Activated CD4-positive, alpha-beta T cell treated with anti-CD3 and anti-CD28 coated beads, Interleukin-2, amount 10 ng/mL, durations not matched to agents 24 days and 14 days (primary cell): ENCODE measurements at regions not wholly inside any gene's neighbourhood (a gene's known extent, or its start where the extent isn't known, plus 50 kb on each side); places are given as distances from the start of the nearest gene placed in this dataset.

Experiments
- DNase-seq: peaks from one replicate; pipeline ENCODE4 v3.0.0; 2022
- H3K27ac Mint-ChIP-seq: one replicate; pipeline ENCODE4 v1.8.0; 2022; ENCODE audit warnings: mild to moderate bottlenecking, mixed read lengths
- H3K27me3 Mint-ChIP-seq: one replicate; pipeline ENCODE4 v1.8.0; 2022; ENCODE audit warnings: mixed read lengths
- H3K36me3 Mint-ChIP-seq: one replicate; pipeline ENCODE4 v1.8.0; 2022; ENCODE audit warnings: low read depth, mild to moderate bottlenecking, mixed read lengths
- H3K4me1 Mint-ChIP-seq: one replicate; pipeline ENCODE4 v1.8.0; 2021; ENCODE audit warnings: mixed read lengths
- H3K4me3 Mint-ChIP-seq: one replicate; pipeline ENCODE4 v1.8.0; 2022; ENCODE audit warnings: mild to moderate bottlenecking, moderate library complexity, mixed read lengths
- H3K9me3 Mint-ChIP-seq: one replicate; pipeline ENCODE4 v1.8.0; 2021; ENCODE audit warnings: mixed read lengths
- intact Hi-C: fragments of 100-400 bp; cut with micrococcal nuclease; formaldehyde crosslinking; loops from one replicate; pipeline ENCODE4 v1.15.1; 2023

DNA sequence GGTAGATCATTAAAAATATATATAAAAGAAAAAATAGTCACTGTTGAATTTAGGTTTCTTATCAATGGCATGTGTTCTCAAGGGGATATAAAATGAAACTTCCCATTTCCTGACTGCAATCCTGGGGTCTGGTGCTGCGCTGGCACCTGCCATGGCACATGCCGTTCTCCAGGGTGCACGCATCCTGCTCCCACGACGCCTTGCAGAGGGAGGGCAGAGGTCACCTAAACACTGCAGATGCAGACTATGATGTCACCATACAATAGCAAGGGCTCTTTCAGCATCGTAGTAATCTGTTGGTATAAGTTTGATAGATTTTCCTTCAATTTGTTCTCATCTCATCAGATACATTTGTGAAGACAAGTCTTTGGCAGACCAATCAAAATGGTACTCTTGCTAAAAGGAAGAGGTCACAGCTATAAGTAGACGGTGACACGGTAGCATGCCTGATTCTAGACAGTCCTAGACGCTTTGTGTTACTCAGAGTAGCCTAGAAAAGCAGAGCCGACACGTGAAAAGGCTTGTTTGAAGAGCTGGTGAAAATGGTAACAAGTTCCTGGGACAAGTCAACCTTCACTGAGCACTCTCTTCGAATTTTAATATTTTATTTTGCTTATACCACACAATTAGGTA is 761.4 kb downstream of the DCDC2C start:
- no peaks in the 10 kb centered on the region for H3K36me3 Mint-ChIP-seq

DNA sequence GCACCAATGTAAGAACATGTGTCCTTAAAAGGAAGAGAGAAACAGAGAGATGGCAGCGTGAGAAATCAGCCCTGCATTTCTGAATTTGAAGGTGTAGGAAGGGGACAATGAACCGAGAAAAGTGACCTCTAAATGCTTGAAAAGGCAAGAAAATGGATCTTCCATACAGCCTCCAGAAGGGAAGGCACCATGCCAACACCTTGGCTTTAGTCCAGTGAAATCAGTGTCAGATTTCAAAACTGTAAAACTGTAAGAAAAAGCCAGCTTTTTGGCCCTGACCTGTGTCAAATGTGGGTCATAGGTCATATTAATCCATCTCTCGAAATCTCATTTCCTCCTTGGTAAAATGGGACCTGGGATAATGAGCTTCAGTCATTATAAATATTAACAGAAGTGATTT is 762.3 kb downstream of the DCDC2C start:
- H3K27me3 Mint-ChIP-seq: no peaks in the 10 kb centered on the region
- intact Hi-C loops: no loop called here
- no peaks in the 10 kb centered on the region for H3K9me3 Mint-ChIP-seq
- no peak overlapping the region for H3K4me3 Mint-ChIP-seq
- DNase-seq: no peak
- H3K27ac Mint-ChIP-seq: no peak overlapping the region
- no peaks in the 10 kb centered on the region for H3K4me1 Mint-ChIP-seq
- H3K36me3 Mint-ChIP-seq: no peaks in the 10 kb centered on the region

More for the DNA sequence above, 761.4 kb downstream of the DCDC2C start:
- no peak for DNase-seq
- Mint-ChIP-seq H3K4me1 (no peaks in the 10 kb centered on the region), H3K27ac (no peak overlapping the region), H3K4me3 (no peak overlapping the region), H3K27me3 (no peaks in the 10 kb centered on the region), H3K9me3 (no peaks in the 10 kb centered on the region)
- intact Hi-C loops: no loop called here

DNA sequence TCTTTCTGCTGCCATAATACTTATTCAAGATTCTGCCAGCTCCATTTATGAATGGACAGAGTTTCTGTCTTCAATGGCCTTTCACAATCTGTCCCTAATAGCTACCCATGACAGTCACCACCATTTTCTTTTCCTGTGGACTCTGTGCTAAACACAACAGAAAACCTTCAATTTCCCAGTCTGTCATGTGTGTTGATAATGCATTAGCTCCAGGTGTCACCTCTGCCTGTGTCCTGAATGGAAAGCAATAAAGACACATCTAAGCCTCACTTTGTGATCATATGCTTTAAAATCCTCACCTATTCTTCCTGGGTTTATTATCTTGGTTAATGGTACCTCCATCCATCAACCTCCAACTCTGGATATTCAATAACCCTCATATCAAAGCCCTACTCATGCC is 772.2 kb downstream of the DCDC2C start:
- Mint-ChIP-seq H3K4me3 (no peak overlapping the region), H3K9me3 (no peaks in the 10 kb centered on the region), H3K27ac (no peak overlapping the region), H3K4me1 (no peaks in the 10 kb centered on the region), H3K27me3 (no peaks in the 10 kb centered on the region), H3K36me3 (no peaks in the 10 kb centered on the region)
- intact Hi-C loops: no loop called here
- DNase-seq: no peak

DNA sequence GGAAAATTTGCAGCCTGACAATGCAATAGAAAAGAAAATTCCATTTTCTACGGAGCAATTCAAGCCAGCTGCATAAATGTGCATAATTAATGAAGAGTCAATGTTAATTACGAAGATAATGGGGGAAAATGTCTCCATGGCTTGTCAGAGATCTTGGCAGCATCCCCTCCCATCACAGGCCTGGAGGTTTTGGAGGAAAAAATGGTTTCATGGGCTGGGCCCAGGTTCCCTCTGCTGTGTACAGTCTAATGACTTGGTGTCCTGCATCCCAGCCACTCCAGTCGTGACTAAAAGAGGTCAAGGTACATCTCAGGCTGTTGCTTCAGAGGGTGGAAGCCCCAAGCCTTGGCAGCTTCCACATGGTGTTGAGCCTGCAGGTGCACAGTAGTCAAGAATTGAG is 779.7 kb downstream of the DCDC2C start:
- no peaks in the 10 kb centered on the region for H3K4me1 Mint-ChIP-seq
- no peak overlapping the region for H3K27ac Mint-ChIP-seq
- H3K4me3 Mint-ChIP-seq: no peak overlapping the region
- no peak for DNase-seq
- H3K36me3 Mint-ChIP-seq: no peaks in the 10 kb centered on the region
- no peaks in the 10 kb centered on the region for H3K27me3 Mint-ChIP-seq
- H3K9me3 Mint-ChIP-seq: no peaks in the 10 kb centered on the region
- intact Hi-C loops: no loop called here

DNA sequence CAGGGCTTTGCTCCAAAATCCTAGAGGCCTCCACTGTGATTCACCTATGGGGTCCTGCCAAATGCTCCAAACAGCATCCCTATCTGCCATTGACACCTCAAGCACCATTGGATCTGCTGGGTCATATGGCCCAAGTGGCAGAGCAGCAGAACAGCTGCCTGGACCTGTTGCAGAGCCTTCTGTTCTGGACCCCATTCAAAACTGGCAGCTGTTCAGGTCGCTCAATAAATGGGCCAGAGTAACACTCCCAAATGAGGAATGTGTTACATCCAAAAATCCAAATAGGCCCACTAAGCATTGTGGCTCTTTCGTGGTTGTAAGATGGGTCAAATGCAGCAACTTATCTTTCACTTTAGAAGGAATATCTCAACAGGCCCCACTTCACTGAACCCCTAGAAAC is 783.6 kb downstream of the DCDC2C start:
- DNase-seq: no peak
- Mint-ChIP-seq H3K9me3 (no peaks in the 10 kb centered on the region), H3K4me1 (no peaks in the 10 kb centered on the region), H3K4me3 (no peak overlapping the region), H3K27me3 (no peaks in the 10 kb centered on the region), H3K36me3 (no peaks in the 10 kb centered on the region), H3K27ac (no peak overlapping the region)
- intact Hi-C loops: no loop called here

DNA sequence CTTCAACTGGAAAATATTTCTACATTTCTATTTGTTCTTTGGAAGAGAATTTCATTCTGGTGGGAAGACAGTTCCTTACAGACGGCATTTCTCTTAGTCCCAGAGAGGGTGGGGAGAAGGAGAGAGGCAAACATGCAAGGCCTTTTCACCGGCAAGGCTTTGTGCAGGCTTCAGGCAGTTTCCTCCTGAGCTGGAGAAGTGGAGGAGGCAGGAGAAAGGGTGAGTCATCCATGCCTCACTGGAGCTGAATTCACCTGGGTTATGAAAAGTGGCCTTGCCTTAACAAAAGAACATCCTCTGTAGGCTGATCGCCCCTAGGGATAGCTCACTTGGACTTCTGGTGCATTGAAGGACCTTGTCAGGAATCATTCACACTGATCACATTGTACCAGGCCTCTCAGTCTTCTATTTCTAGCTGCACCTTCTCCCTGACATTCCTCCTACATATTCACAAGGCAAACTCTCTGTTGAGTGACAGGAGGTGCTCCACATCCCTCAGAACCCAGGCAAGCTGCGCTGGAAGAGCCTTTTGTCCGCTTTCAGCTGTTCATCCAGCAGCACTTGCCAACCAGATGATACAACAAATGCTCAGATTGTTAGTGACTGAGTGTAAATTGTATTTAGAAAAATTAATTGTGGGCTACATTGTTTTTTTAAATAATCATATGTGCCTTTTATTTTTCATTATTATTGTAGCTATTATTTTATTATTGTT is 796.1 kb downstream of the DCDC2C start:
- H3K36me3 Mint-ChIP-seq: no peaks in the 10 kb centered on the region
- no peaks in the 10 kb centered on the region for H3K4me1 Mint-ChIP-seq
- no peak for DNase-seq
- intact Hi-C loops: no loop called here
- no peaks in the 10 kb centered on the region for H3K9me3 Mint-ChIP-seq
- no peaks in the 10 kb centered on the region for H3K27me3 Mint-ChIP-seq
- no peak overlapping the region for H3K4me3 Mint-ChIP-seq
- H3K27ac Mint-ChIP-seq: no peak overlapping the region

DNA sequence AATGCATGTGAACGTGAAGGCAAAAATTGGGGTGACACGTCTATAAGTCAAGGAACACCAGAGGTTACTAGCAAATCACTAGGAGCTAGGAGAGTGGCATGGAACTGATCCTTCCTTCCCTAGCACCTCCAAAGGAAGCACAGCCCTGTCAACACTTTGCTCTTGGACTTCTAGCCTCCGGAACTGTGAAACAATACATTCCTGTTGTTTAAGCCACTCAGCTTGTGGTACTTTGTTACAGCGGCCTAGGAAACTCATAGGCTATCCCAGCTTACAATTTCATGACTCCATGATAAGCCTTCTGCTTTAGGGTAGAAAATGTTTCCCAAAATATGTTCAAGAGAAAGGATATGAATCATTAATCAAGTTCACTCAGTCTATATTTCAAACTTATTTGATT is 798.1 kb downstream of the DCDC2C start:
- Mint-ChIP-seq H3K27ac (no peak overlapping the region), H3K36me3 (no peaks in the 10 kb centered on the region), H3K4me3 (no peak overlapping the region), H3K4me1 (no peaks in the 10 kb centered on the region), H3K27me3 (no peaks in the 10 kb centered on the region), H3K9me3 (peaks cover 4% of the 10 kb centered on the region)
- no peak for DNase-seq
- intact Hi-C loops: no loop called here

DNA sequence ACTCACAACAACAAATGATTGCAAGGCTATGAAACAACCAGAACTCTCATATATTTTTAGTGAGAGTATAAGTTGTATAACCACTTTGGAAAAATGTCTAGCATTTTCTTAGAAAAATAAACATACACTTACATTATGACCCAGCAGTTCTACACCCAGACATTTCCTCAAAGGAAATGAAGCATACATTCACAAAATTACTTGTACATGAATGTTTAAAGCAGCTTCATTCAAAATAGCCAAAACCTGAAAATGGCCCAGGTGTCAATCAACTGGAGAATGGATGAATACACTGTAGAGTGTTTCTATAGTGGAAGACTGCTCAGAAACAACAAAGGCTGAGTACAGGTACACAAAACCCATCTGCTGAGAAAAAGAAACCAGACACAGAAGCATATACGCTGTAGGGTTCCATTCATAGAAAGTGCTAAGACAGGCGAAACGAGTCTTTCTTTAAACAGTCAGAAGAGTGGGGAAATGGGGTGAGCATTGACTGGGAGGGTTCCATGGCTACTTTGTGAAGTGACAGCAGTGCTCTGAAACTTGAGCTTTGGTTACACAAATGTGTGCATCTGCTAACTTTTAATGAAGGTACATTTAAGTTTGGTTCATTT is 799.0 kb downstream of the DCDC2C start:
- peaks cover 4% of the 10 kb centered on the region for H3K9me3 Mint-ChIP-seq
- no peaks in the 10 kb centered on the region for H3K4me1 Mint-ChIP-seq
- no peaks in the 10 kb centered on the region for H3K36me3 Mint-ChIP-seq
- no peak overlapping the region for H3K4me3 Mint-ChIP-seq
- intact Hi-C loops: no loop called here
- no peaks in the 10 kb centered on the region for H3K27me3 Mint-ChIP-seq
- no peak for DNase-seq
- no peak overlapping the region for H3K27ac Mint-ChIP-seq

DNA sequence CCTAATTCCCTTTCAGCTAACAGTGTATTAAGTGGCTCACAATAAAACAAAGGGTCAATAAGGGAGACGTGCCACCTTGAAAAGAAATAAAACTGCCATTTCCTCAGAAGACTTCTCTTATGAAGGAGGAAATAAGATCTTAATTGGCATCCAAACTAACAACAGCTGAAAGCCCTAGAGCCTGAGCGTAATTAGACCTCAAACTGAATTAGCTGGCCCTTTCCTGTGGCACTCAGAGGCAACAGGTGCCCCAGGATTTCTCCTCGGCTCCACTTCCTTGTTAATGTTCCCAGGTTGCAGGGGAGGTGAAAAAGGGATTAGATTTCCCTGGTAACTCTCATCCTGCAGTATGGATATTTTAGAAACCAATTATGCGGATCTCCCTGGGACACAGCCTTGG is 804.3 kb downstream of the DCDC2C start:
- H3K27me3 Mint-ChIP-seq: no peaks in the 10 kb centered on the region
- H3K36me3 Mint-ChIP-seq: no peaks in the 10 kb centered on the region
- DNase-seq: no peak
- intact Hi-C loops: no loop called here
- H3K4me1 Mint-ChIP-seq: no peaks in the 10 kb centered on the region
- no peak overlapping the region for H3K4me3 Mint-ChIP-seq
- H3K9me3 Mint-ChIP-seq: peaks cover 4% of the 10 kb centered on the region
- no peak overlapping the region for H3K27ac Mint-ChIP-seq

DNA sequence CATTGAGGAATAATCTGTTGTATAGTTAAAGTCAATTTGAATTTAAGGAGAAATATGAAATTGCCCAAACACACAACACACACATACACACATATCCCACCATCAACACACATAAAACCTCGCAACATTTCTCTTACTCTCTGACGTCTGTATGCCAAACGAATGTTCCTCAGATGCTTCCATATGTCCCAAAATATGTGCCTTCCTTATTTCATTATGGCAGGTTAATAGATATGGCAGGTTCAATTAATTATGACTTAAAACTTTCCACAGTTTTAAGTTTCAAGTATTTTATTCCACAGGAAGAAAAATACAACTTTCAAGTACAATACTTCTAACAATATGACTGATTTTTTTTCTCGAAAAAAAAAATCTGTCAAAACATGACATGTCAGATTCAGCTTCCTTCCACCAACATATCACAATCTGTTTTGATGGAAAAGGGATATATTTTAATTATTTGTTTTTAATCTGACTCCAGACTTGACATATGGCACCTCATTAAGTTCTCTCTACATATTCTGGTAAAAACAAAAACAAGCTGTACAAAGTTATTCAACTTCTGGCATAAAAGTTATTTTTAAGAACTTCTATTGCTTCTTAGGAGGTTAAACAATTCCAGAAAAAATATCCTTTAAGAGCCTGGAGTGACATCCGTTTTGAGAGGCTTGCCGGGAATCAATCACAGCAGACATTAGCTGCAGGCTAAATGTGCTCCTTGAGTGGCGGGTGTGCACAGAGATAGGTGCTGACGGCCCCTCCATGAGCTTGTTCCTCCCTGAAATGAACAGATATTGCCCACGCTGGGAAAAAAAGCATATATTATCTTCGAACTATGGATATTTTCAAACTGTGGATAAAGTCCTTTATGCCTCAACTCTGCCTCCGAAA is 812.7 kb downstream of the DCDC2C start:
- Mint-ChIP-seq H3K4me3 (no peak overlapping the region), H3K27me3 (no peaks in the 10 kb centered on the region), H3K27ac (no peak overlapping the region), H3K4me1 (no peaks in the 10 kb centered on the region), H3K9me3 (no peaks in the 10 kb centered on the region), H3K36me3 (no peaks in the 10 kb centered on the region)
- no peak for DNase-seq
- intact Hi-C loops: no loop called here

DNA sequence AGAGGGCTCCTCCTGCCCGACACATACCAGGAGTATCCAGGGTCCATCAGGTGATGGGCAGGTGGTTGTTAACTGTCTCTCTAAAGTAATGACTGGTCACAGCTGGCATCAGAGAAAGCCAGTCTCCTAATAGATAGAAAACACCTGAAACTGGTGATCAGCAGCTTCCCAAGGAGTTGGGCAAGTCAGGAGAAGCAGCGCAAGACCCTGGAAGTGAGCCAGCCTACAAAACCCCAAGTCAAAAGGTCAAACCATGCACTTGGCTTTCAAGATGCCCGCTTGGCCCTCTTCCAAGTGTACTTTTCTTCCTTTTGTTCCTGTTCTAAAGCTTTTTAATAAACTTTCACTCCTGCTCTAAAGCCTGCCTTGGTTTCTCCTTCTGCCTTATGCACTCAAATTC is 815.2 kb downstream of the DCDC2C start:
- H3K36me3 Mint-ChIP-seq: no peaks in the 10 kb centered on the region
- no peaks in the 10 kb centered on the region for H3K4me1 Mint-ChIP-seq
- no peak overlapping the region for H3K27ac Mint-ChIP-seq
- intact Hi-C loops: no loop called here
- no peak for DNase-seq
- H3K9me3 Mint-ChIP-seq: peaks cover 4% of the 10 kb centered on the region
- no peak overlapping the region for H3K4me3 Mint-ChIP-seq
- no peaks in the 10 kb centered on the region for H3K27me3 Mint-ChIP-seq

DNA sequence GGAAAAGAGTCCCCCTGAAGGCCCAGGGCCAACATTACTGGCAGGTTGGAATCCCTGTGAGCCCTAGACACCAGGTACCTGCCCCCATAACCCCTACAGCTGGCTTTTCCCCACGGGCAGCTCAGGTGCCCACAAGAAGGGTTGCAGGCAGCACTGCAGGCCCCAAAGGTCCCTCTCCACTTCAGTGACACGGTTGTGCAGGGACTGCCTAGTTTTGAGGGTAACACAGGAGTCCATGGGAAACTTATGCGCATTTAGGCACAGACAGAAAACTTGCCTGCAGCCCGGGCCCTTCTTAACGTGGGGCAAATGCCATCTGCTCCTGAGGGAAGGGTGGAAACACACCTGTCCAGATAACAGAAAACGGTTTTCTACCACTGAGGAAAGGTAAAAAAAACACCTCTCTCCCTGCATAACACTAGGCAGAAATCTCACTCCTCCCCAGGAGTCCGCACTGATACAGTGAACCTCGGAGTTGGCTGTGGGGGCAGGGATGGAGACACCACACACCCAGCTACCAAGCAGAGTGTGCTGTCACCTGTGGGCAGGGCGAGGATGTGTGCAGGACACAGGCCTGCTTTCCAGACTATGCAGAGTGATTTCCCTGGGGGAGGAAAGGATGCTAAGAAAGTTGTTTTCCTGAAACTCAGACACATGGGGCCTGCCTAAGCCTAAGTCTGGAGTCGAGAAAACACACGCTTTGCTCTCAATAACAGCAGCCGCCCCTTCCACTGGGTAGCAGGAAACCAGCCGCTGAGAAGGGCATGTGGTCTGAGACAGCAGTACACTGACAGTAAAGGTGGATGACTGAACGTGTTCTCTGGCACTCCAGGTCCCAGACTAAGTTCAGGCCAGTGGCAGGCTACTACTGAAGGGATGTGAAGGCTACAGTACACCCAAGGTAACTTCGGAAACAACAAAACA is 819.4 kb downstream of the DCDC2C start:
- Mint-ChIP-seq H3K36me3 (no peaks in the 10 kb centered on the region), H3K27ac (no peak overlapping the region), H3K4me3 (no peak overlapping the region), H3K27me3 (no peaks in the 10 kb centered on the region), H3K4me1 (no peaks in the 10 kb centered on the region), H3K9me3 (peaks cover 4% of the 10 kb centered on the region)
- DNase-seq: no peak
- intact Hi-C loops: no loop called here

DNA sequence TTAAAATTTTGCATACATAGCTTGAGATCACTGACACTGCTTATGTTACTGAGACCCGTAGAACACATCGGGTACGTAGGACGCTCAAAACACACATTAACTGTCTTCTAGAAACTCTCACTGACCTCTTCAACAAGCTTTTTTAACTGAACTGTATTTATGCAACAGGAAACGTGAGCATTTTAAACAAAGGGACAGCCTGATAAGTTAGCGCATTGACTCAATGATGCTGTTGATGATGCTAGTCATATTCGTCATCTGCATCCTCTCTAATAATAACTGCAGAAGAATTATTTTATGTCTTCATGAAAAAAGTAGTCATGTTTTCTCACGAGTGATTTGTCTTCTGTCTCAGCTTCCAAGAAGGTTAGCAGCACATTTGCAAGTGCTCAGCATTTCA is 824.0 kb downstream of the DCDC2C start:
- no peak for DNase-seq
- no peaks in the 10 kb centered on the region for H3K9me3 Mint-ChIP-seq
- H3K4me3 Mint-ChIP-seq: no peak overlapping the region
- intact Hi-C loops: no loop called here
- no peaks in the 10 kb centered on the region for H3K4me1 Mint-ChIP-seq
- no peaks in the 10 kb centered on the region for H3K36me3 Mint-ChIP-seq
- no peaks in the 10 kb centered on the region for H3K27me3 Mint-ChIP-seq
- H3K27ac Mint-ChIP-seq: no peak overlapping the region
